Upper lobe of right lung (tissue), 1 donor: ENCODE measurements at regions not wholly inside any gene's neighbourhood (a gene's known extent, or its start where the extent isn't known, plus 50 kb on each side); places are given as distances from the start of the nearest gene placed in this dataset.

Experiments
- ATAC-seq: fragments of 200-7000 bp; cut with Tn5 transposase; one replicate; pipeline ENCODE4 v1.9.1; 2020; ENCODE audit warnings: mild to moderate bottlenecking, moderate library complexity
- DNase-seq: peaks from one replicate; pipeline ENCODE4 v3.0.0-alpha.2; 2020
- H3K27ac ChIP-seq: fragments of 200-600 bp; one replicate; pipeline ENCODE4 v1.8.0; 2022
- H3K27me3 ChIP-seq: fragments of 200-600 bp; one replicate; pipeline ENCODE4 v1.8.0; 2022; ENCODE audit warnings: mild to moderate bottlenecking
- H3K36me3 ChIP-seq: fragments of 200-600 bp; one replicate; pipeline ENCODE4 v1.8.0; 2022
- H3K4me1 ChIP-seq: fragments of 200-600 bp; one replicate; pipeline ENCODE4 v1.8.0; 2022
- H3K4me3 ChIP-seq: fragments of 200-600 bp; one replicate; pipeline ENCODE4 v1.8.0; 2022; ENCODE audit warnings: mild to moderate bottlenecking
- H3K9me3 ChIP-seq: fragments of 200-600 bp; one replicate; pipeline ENCODE4 v1.8.0; 2022
- CTCF ChIP-seq: fragments of 200-600 bp; IDR thresholded peaks from one replicate; pipeline ENCODE4 v1.8.0; 2022; ENCODE audit warnings: antibody characterized with exemption
- intact Hi-C: fragments of 100-400 bp; cut with DNase I; formaldehyde crosslinking; loops from one replicate; pipeline ENCODE4 v1.11.0; 2022
- donor health status: DM: no; HTN: yes; CAD: no; lungs with severe emphysema.

- ATAC-seq (no peak), DNase-seq (no peak)
- Histone ChIP-seq H3K9me3 (no peaks in the 10 kb centered on the region), H3K4me3 (no peak overlapping the region), H3K4me1 (no peaks in the 10 kb centered on the region), H3K27ac (no peak overlapping the region), H3K27me3 (no peaks in the 10 kb centered on the region), H3K36me3 (no peaks in the 10 kb centered on the region)
- no peak for TF ChIP-seq CTCF
- intact Hi-C loops, result no loop called here
Observed at GRCh38 chr1:239023732-239024360, 362.5 kb upstream of the CHRM3 start.

- no peak overlapping the region for H3K27ac ChIP-seq
- ATAC-seq, result no peak
- intact Hi-C loops, result no loop called here
- H3K27me3 ChIP-seq, result no peaks in the 10 kb centered on the region
- H3K36me3 ChIP-seq, result no peaks in the 10 kb centered on the region
- DNase-seq, result no peak
- no peak for TF ChIP-seq CTCF
- no peaks in the 10 kb centered on the region for H3K4me1 ChIP-seq
- no peak overlapping the region for H3K4me3 ChIP-seq
- H3K9me3 ChIP-seq, result no peaks in the 10 kb centered on the region
Observed at GRCh38 chr1:239016337-239016736, 370.0 kb upstream of the CHRM3 start.

- DNase-seq (no peak), ATAC-seq (no peak)
- intact Hi-C loops, result no loop called here
- Histone ChIP-seq H3K36me3 (no peaks in the 10 kb centered on the region), H3K4me3 (no peak overlapping the region), H3K4me1 (no peaks in the 10 kb centered on the region), H3K27me3 (no peaks in the 10 kb centered on the region), H3K9me3 (no peaks in the 10 kb centered on the region), H3K27ac (no peak overlapping the region)
- TF ChIP-seq CTCF, result no peak
Observed at GRCh38 chr1:239011382-239011781, 375.0 kb upstream of the CHRM3 start.

- TF ChIP-seq CTCF, result no peak
- Histone ChIP-seq H3K4me3 (no peak overlapping the region), H3K4me1 (no peaks in the 10 kb centered on the region), H3K36me3 (no peaks in the 10 kb centered on the region), H3K27ac (no peak overlapping the region), H3K9me3 (no peaks in the 10 kb centered on the region), H3K27me3 (no peaks in the 10 kb centered on the region)
- no peak for ATAC-seq
- DNase-seq, result no peak
- intact Hi-C loops, result no loop called here
Observed at GRCh38 chr1:239008568-239008967, 377.8 kb upstream of the CHRM3 start.

GRCh38 chr1:239006276-239006675 is 380.1 kb upstream of the CHRM3 start:
- Histone ChIP-seq H3K9me3 (no peaks in the 10 kb centered on the region), H3K27ac (no peak overlapping the region), H3K4me3 (no peak overlapping the region), H3K4me1 (no peaks in the 10 kb centered on the region), H3K27me3 (no peaks in the 10 kb centered on the region), H3K36me3 (no peaks in the 10 kb centered on the region)
- no peak for TF ChIP-seq CTCF
- ATAC-seq, result no peak
- intact Hi-C loops, result no loop called here
- DNase-seq, result no peak

- no peaks in the 10 kb centered on the region for H3K27me3 ChIP-seq
- ATAC-seq, result no peak
Observed at GRCh38 chr1:238999944-239000343, 386.4 kb upstream of the CHRM3 start.

More at GRCh38 chr1:238999944-239000343, 386.4 kb upstream of the CHRM3 start:
- H3K27ac ChIP-seq, result no peak overlapping the region
- no peaks in the 10 kb centered on the region for H3K4me1 ChIP-seq
- intact Hi-C loops, result no loop called here
- TF ChIP-seq CTCF, result no peak
- H3K36me3 ChIP-seq, result no peaks in the 10 kb centered on the region
- no peaks in the 10 kb centered on the region for H3K9me3 ChIP-seq
- no peak overlapping the region for H3K4me3 ChIP-seq
- DNase-seq, result no peak
